Body of pancreas (tissue), 4 donors: ENCODE measurements at regions not wholly inside any gene's neighbourhood (a gene's known extent, or its start where the extent isn't known, plus 50 kb on each side); places are given as distances from the start of the nearest gene placed in this dataset.

Source experiments
- ATAC-seq: fragments of 150-250 bp; one replicate; pipeline ENCODE4 v1.9.1; 2016
- DNase-seq, 4 donors: peaks; one replicate each; pipeline ENCODE4 v3.0.0-alpha.2; 2019
- H3K27ac ChIP-seq, 4 donors: fragments of 200-600 bp; sonication (generic); 1 replicate in 3 of 4; 2 replicates in 1 of 4; pipeline versions ENCODE4 v1.5.1 to v1.6.1; 2016 to 2019; ENCODE audit warnings: mild to moderate bottlenecking in 1 of 4, mixed read lengths in 1 of 4, moderate library complexity in 1 of 4
- H3K27me3 ChIP-seq, 2 donors: fragments of 200-600 bp; sonication (generic); one replicate each; pipeline ENCODE4 v1.6.0; 2016; ENCODE audit warnings: mild to moderate bottlenecking in 1 of 2
- H3K36me3 ChIP-seq, 2 donors: fragments of 200-600 bp; sonication (generic); replicated peaks in 1 of 2; 2 replicates each; pipeline ENCODE4 v1.5.1; 2016; ENCODE audit warnings: low read depth in 2 of 2; ENCODE audit not compliant: insufficient read depth in 1 of 2
- H3K4me1 ChIP-seq: fragments of 200-600 bp; sonication (generic); one replicate; pipeline ENCODE4 v1.6.0; 2016
- H3K4me3 ChIP-seq, 2 donors: fragments of 200-600 bp; sonication (generic); 1 replicate in 1 of 2; 2 replicates in 1 of 2; pipeline ENCODE4 v1.5.1; 2016 to 2019
- H3K9me3 ChIP-seq, 3 donors: fragments of 200-600 bp; sonication (generic); 1 replicate in 2 of 3; 2 replicates in 1 of 3; pipeline ENCODE4 v1.5.1; 2016
- POLR2A ChIP-seq, 3 donors: fragments of 450-650 bp; IDR thresholded peaks; one replicate each; pipeline ENCODE4 v1.6.1; 2016; ENCODE audit warnings: antibody characterized with exemption in 3 of 3, mild to moderate bottlenecking in 2 of 3
- WGBS, 2 donors: methylation state at CpG; one replicate each; pipeline ENCODE4 v1.1.5; 2017; 5-methylcytosine and 5-hydroxymethylcytosine counted together
- intact Hi-C: fragments of 100-400 bp; cut with DNase I; formaldehyde crosslinking; loops from one replicate; pipeline ENCODE4 v1.15.1; 2023
- TF ChIP-seq, protein P1 (sequence below), 7 experiments: fragments of 450-650 bp in 4 of 7; fragments of 200-600 bp in 3 of 7; sonication (generic) in 3 of 7; IDR thresholded peaks; one replicate each; pipeline ENCODE4 v1.5.1; 2016 to 2019; ENCODE audit warnings: antibody characterized with exemption in 7 of 7

DNA sequence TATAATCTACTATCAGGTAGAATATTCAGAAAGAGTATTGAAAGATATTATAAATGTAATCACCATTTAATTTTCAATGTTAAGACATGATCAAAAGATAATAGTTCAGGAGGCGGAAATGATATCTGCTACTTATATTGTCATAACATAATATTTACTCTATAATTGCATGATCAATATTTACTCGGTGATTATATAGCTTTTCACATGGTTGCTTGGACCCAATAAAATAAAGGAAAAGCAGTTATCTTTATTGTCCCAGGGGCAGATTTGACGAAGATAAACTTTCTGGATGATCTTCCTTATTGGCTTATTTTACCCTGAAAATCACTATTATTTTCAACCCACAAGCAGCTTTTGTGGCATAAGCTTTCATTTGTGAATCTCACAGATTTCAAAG, 350.4 kb downstream of the HACE1 start:
- no peak for TF ChIP-seq POLR2A (IDR thresholded peaks at IDR 0.05)
- TF ChIP-seq, protein P1, sequence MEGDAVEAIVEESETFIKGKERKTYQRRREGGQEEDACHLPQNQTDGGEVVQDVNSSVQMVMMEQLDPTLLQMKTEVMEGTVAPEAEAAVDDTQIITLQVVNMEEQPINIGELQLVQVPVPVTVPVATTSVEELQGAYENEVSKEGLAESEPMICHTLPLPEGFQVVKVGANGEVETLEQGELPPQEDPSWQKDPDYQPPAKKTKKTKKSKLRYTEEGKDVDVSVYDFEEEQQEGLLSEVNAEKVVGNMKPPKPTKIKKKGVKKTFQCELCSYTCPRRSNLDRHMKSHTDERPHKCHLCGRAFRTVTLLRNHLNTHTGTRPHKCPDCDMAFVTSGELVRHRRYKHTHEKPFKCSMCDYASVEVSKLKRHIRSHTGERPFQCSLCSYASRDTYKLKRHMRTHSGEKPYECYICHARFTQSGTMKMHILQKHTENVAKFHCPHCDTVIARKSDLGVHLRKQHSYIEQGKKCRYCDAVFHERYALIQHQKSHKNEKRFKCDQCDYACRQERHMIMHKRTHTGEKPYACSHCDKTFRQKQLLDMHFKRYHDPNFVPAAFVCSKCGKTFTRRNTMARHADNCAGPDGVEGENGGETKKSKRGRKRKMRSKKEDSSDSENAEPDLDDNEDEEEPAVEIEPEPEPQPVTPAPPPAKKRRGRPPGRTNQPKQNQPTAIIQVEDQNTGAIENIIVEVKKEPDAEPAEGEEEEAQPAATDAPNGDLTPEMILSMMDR (IDR thresholded peaks at IDR 0.05): no peak
- 36 to 46% methylated on average over 3 of the region's 3 CpGs for WGBS, 2 donors
- H3K36me3 ChIP-seq: no peaks in the 10 kb centered on the region
- H3K4me1 ChIP-seq: no peaks in the 10 kb centered on the region
- intact Hi-C loops: no loop called here
- H3K27ac ChIP-seq: no peak overlapping the region
- no peak overlapping the region for H3K4me3 ChIP-seq
- no peak for DNase-seq
- H3K27me3 ChIP-seq: no peaks in the 10 kb centered on the region
- no peaks in the 10 kb centered on the region for H3K9me3 ChIP-seq
- ATAC-seq: no peak

DNA sequence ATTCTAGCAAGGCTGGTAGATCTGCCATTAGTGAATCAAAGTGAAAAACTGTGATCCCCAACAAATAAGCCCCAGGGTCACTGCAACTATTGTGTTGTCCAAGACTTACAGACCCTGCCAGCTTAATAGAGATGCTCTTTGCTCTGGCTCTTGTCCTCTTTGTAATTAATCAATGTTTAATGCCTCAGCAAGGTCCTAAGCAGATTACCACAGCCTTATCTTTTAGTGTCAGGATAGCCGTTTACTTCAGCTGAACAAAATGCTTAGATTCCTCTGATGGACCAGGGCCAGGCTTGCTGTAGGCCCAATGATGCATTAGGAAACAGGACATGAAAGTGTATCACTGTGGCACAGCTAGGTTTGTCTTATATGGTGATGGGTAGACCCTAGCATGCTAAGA, 353.3 kb downstream of the HACE1 start:
- H3K9me3 ChIP-seq: no peaks in the 10 kb centered on the region
- no peak overlapping the region for H3K27ac ChIP-seq
- no peaks in the 10 kb centered on the region for H3K36me3 ChIP-seq
- WGBS, 2 donors: 54 to 62% methylated on average over 1 of the region's 1 CpG
- ATAC-seq: no peak
- DNase-seq: no peak
- no peaks in the 10 kb centered on the region for H3K27me3 ChIP-seq
- TF ChIP-seq POLR2A (IDR thresholded peaks at IDR 0.05): no peak
- TF ChIP-seq, protein P1 (IDR thresholded peaks at IDR 0.05): no peak
- intact Hi-C loops: no loop called here
- H3K4me1 ChIP-seq: no peaks in the 10 kb centered on the region
- no peak overlapping the region for H3K4me3 ChIP-seq

DNA sequence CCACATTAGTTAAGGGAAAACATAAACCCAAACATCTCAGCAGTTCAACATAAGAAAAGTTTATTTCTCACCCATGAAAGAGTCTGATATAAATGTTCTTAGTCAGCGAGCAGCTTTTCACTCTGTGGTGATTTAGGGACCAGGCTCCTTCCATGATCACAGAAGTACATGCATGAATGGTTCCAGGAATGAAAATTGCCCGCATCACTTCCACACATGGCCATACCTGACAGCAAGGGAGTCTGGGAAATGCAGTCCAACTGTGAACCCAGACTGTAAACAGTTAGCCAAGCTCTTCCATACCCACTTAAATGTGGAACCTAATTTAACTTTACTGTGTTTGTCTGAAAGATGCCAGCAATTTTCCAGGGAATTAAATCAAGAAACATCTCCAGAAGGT, 353.9 kb downstream of the HACE1 start:
- intact Hi-C loops: no loop called here
- no peak for DNase-seq
- Histone ChIP-seq H3K27me3 (no peaks in the 10 kb centered on the region), H3K27ac (no peak overlapping the region), H3K4me3 (no peak overlapping the region), H3K9me3 (no peaks in the 10 kb centered on the region), H3K36me3 (no peaks in the 10 kb centered on the region), H3K4me1 (no peaks in the 10 kb centered on the region)
- TF ChIP-seq, protein P1 (IDR thresholded peaks at IDR 0.05): no peak
- WGBS, 2 donors: 42 to 71% methylated on average over 2 of the region's 2 CpGs
- no peak for ATAC-seq

DNA sequence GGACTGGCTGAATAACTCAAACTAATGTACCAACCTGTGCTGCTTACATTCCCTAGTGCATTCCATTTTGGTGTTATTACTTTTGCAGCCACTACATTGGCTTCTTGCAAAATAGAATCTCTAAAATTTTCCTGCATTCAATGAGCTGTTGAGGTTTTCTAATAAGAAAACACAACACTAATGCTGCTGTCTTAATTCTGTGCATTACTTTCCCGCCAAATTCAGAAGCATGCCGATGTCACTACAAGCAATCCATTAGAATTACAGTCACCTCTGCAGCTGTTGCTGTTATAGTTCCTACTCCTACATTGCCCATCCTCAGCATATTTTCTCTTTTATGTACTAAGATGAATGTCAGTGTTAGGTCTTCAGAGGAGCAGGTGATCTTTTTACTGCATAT, 359.5 kb downstream of the HACE1 start:
- TF ChIP-seq, protein P1 (IDR thresholded peaks at IDR 0.05): no peak
- no peak for TF ChIP-seq POLR2A (IDR thresholded peaks at IDR 0.05)
- no peaks in the 10 kb centered on the region for H3K36me3 ChIP-seq
- 80 to 89% methylated on average over 2 of the region's 2 CpGs for WGBS, 2 donors
- no peaks in the 10 kb centered on the region for H3K27me3 ChIP-seq
- H3K27ac ChIP-seq: no peak overlapping the region
- ATAC-seq (no peak), DNase-seq (no peak)
- intact Hi-C loops: no loop called here
- no peaks in the 10 kb centered on the region for H3K9me3 ChIP-seq
- no peaks in the 10 kb centered on the region for H3K4me1 ChIP-seq
- H3K4me3 ChIP-seq: no peak overlapping the region

DNA sequence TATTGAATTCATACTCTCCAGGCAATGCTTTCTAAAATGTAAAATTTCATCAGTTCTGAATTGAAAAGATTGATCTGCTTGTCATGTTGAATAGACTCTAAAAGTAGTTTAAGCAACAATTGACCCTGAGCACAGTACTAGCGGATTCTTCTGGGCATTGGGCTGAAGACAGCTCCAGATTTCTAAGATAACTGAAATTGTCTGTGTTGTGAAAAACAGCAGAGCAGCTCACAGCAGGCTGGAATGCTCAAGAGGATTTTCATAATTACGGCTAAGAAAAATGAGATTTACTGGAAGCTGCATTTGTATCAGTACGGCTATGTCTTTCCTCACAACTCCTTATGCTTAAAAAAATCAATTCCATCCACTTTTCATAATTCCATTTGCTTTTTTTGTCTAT, 373.7 kb downstream of the HACE1 start:
- intact Hi-C loops: no loop called here
- Histone ChIP-seq H3K27me3 (no peaks in the 10 kb centered on the region), H3K36me3 (no peaks in the 10 kb centered on the region), H3K4me3 (no peak overlapping the region), H3K4me1 (no peaks in the 10 kb centered on the region), H3K27ac (no peak overlapping the region), H3K9me3 (no peaks in the 10 kb centered on the region)
- whole genome bisulfite sequencing, 2 donors: 78 to 80% methylated on average over 3 of the region's 3 CpGs
- ATAC-seq (no peak), DNase-seq (no peak)
- TF ChIP-seq POLR2A (IDR thresholded peaks at IDR 0.05): no peak
- TF ChIP-seq, protein P1 (IDR thresholded peaks at IDR 0.05): no peak
